SU-DHL-6 (cell line): ENCODE measurements at regions not wholly inside any gene's neighbourhood (a gene's known extent, or its start where the extent isn't known, plus 50 kb on each side); places are given as distances from the start of the nearest gene placed in this dataset.
"Not testable (repeated sequence)": the region's sequence is repeated elsewhere in the genome, so short reads cannot be mapped to it uniquely, and the experiment has no call there.

ENCODE experiments used
- H2AFZ ChIP-seq: fragments of 200-600 bp; sonication (generic); 2 replicates; pipeline ENCODE4 v1.6.1; 2014; ENCODE audit warnings: low read depth, mild to moderate bottlenecking, moderate library complexity, mixed read lengths, antibody characterized with exemption, low read length; ENCODE audit not compliant: severe bottlenecking
- H3F3A ChIP-seq: fragments of 200-600 bp; shearing (Covaris generic); 2 replicates; pipeline ENCODE4 v1.6.0; 2016; ENCODE audit warnings: antibody characterized with exemption, mild to moderate bottlenecking; ENCODE audit not compliant: insufficient read depth
- H3K27ac ChIP-seq: fragments of 200-600 bp; sonication (generic); 2 replicates; pipeline ENCODE4 v1.5.1; 2016; ENCODE audit warnings: low read depth, mild to moderate bottlenecking, low read length, moderate library complexity, mixed read lengths
- H3K27me3 ChIP-seq: fragments of 200-600 bp; sonication (generic), shearing (Covaris generic); 2 replicates; pipeline ENCODE4 v1.6.0; 2014; ENCODE audit warnings: mild to moderate bottlenecking, low read length
- H3K36me3 ChIP-seq: fragments of 200-600 bp; sonication (generic); 2 replicates; pipeline ENCODE4 v1.6.1; 2014; ENCODE audit warnings: mild to moderate bottlenecking, low read length, mixed read lengths
- H3K4me2 ChIP-seq: fragments of 300-600, 200-600 bp; shearing (Covaris generic), sonication (generic); 2 replicates; pipeline ENCODE4 v1.6.0; 2014; ENCODE audit warnings: low read length, low read depth, mild to moderate bottlenecking; ENCODE audit not compliant: poor library complexity, severe bottlenecking
- H3K4me3 ChIP-seq: fragments of 200-600 bp; sonication (generic); 2 replicates; pipeline ENCODE4 v1.5.1; 2014; ENCODE audit warnings: antibody characterized with exemption, low read length, mild to moderate bottlenecking, mixed read lengths; ENCODE audit not compliant: insufficient read depth, poor library complexity, severe bottlenecking
- H3K79me2 ChIP-seq: fragments of 200-600 bp; sonication (generic); 2 replicates; pipeline ENCODE4 v1.6.1; 2014; ENCODE audit warnings: mild to moderate bottlenecking, low read length, moderate library complexity; ENCODE audit not compliant: insufficient read depth
- H3K9ac ChIP-seq: fragments of 200-600 bp; sonication (generic); 2 replicates; pipeline ENCODE4 v1.7.0; 2014; ENCODE audit warnings: mild to moderate bottlenecking, low read length
- H3K9me2 ChIP-seq: fragments of 200-600 bp; sonication (generic); replicated peaks from 2 replicates; pipeline ENCODE4 v1.6.1; 2014; ENCODE audit warnings: low read length; ENCODE audit not compliant: insufficient read depth
- H3K9me3 ChIP-seq: fragments of 200-600 bp; sonication (generic); 2 replicates; pipeline ENCODE4 v1.6.1; 2014; ENCODE audit warnings: low read length, mixed read lengths; ENCODE audit not compliant: insufficient read depth
- H4K20me1 ChIP-seq: fragments of 200-600 bp; sonication (generic); 2 replicates; pipeline ENCODE4 v1.6.1; 2014; ENCODE audit warnings: low read depth, mild to moderate bottlenecking, antibody characterized with exemption, low read length, moderate library complexity, mixed read lengths
- CTCF ChIP-seq: fragments of 200-600 bp; sonication (generic); IDR thresholded peaks from one replicate; pipeline ENCODE4 v1.5.1; 2017; ENCODE audit warnings: antibody characterized with exemption, mild to moderate bottlenecking, low read length, moderate library complexity; ENCODE audit not compliant: insufficient read depth, poor library complexity, severe bottlenecking
- EZH2phosphoT487 ChIP-seq: fragments of 200-600 bp; sonication (generic), shearing (Covaris generic); conservative IDR thresholded peaks from 2 replicates; pipeline ENCODE4 v1.6.1; 2018; ENCODE audit warnings: mild to moderate bottlenecking, antibody characterized with exemption, low read length, moderate library complexity, mixed read lengths

GRCh38 chrX:131845201-131845600, 177.9 kb upstream of the STK26 start:
- no peak overlapping the region for H3K4me3 ChIP-seq
- no peaks in the 10 kb centered on the region for H3F3A ChIP-seq
- H4K20me1 ChIP-seq = no peaks in the 10 kb centered on the region
- H3K9me2 ChIP-seq = no peaks in the 10 kb centered on the region
- TF ChIP-seq CTCF (no peak), EZH2phosphoT487 (no peak)
- H3K36me3 ChIP-seq = no peaks in the 10 kb centered on the region
- no peak overlapping the region for H3K4me2 ChIP-seq
- H3K9me3 ChIP-seq = no peaks in the 10 kb centered on the region
- no peak overlapping the region for H3K27ac ChIP-seq
- no peak overlapping the region for H2AFZ ChIP-seq
- H3K79me2 ChIP-seq = no peaks in the 10 kb centered on the region
- H3K9ac ChIP-seq = no peak overlapping the region
- no peaks in the 10 kb centered on the region for H3K27me3 ChIP-seq

- Histone ChIP-seq H3K27ac (no peak overlapping the region), H3K9me2 (no peaks in the 10 kb centered on the region), H3K27me3 (no peaks in the 10 kb centered on the region), H3K4me3 (no peak overlapping the region), H3K36me3 (no peaks in the 10 kb centered on the region), H3F3A (no peaks in the 10 kb centered on the region), H3K9ac (no peak overlapping the region), H3K4me2 (no peak overlapping the region), H2AFZ (no peak overlapping the region), H3K79me2 (no peaks in the 10 kb centered on the region), H4K20me1 (no peaks in the 10 kb centered on the region), H3K9me3 (no peaks in the 10 kb centered on the region)
- TF ChIP-seq CTCF = no peak
Measured at GRCh38 chrX:131845771-131846170, 177.3 kb upstream of the STK26 start.

- not testable (repeated sequence) for H3K4me2 ChIP-seq, H3K9me2 ChIP-seq, H3K27me3 ChIP-seq, H2AFZ ChIP-seq, H3K9ac ChIP-seq, H3F3A ChIP-seq, H3K79me2 ChIP-seq, H3K36me3 ChIP-seq, H3K4me3 ChIP-seq, H4K20me1 ChIP-seq, H3K9me3 ChIP-seq, H3K27ac ChIP-seq
Measured at GRCh38 chrX:131850964-131851363, 172.1 kb upstream of the STK26 start.

- Histone ChIP-seq H3K27me3 (no peaks in the 10 kb centered on the region), H3K9me3 (no peaks in the 10 kb centered on the region), H3K27ac (no peak overlapping the region), H4K20me1 (no peaks in the 10 kb centered on the region), H3K4me3 (no peak overlapping the region), H2AFZ (no peak overlapping the region), H3K9ac (no peak overlapping the region), H3K4me2 (no peak overlapping the region), H3K9me2 (no peaks in the 10 kb centered on the region), H3K36me3 (no peaks in the 10 kb centered on the region), H3F3A (no peaks in the 10 kb centered on the region), H3K79me2 (no peaks in the 10 kb centered on the region)
- TF ChIP-seq EZH2phosphoT487 (no peak), CTCF (no peak)
Measured at GRCh38 chrX:131853440-131853839, 169.7 kb upstream of the STK26 start.
